Body of pancreas (tissue), 4 donors: ENCODE measurements at regions not wholly inside any gene's neighbourhood (a gene's known extent, or its start where the extent isn't known, plus 50 kb on each side); places are given as distances from the start of the nearest gene placed in this dataset.
"Not testable (repeated sequence)": the region's sequence is repeated elsewhere in the genome, so short reads cannot be mapped to it uniquely, and the experiment has no call there.

Source experiments
- ATAC-seq: fragments of 150-250 bp; one replicate; pipeline ENCODE4 v1.9.1; 2016
- DNase-seq, 4 donors: peaks; one replicate each; pipeline ENCODE4 v3.0.0-alpha.2; 2019
- H3K27ac ChIP-seq, 4 donors: fragments of 200-600 bp; sonication (generic); 1 replicate in 3 of 4; 2 replicates in 1 of 4; pipeline versions ENCODE4 v1.5.1 to v1.6.1; 2016 to 2019; ENCODE audit warnings: mild to moderate bottlenecking in 1 of 4, mixed read lengths in 1 of 4, moderate library complexity in 1 of 4
- H3K27me3 ChIP-seq, 2 donors: fragments of 200-600 bp; sonication (generic); one replicate each; pipeline ENCODE4 v1.6.0; 2016; ENCODE audit warnings: mild to moderate bottlenecking in 1 of 2
- H3K36me3 ChIP-seq, 2 donors: fragments of 200-600 bp; sonication (generic); replicated peaks in 1 of 2; 2 replicates each; pipeline ENCODE4 v1.5.1; 2016; ENCODE audit warnings: low read depth in 2 of 2; ENCODE audit not compliant: insufficient read depth in 1 of 2
- H3K4me1 ChIP-seq: fragments of 200-600 bp; sonication (generic); one replicate; pipeline ENCODE4 v1.6.0; 2016
- H3K4me3 ChIP-seq, 2 donors: fragments of 200-600 bp; sonication (generic); 1 replicate in 1 of 2; 2 replicates in 1 of 2; pipeline ENCODE4 v1.5.1; 2016 to 2019
- H3K9me3 ChIP-seq, 3 donors: fragments of 200-600 bp; sonication (generic); 1 replicate in 2 of 3; 2 replicates in 1 of 3; pipeline ENCODE4 v1.5.1; 2016
- CTCF ChIP-seq, 7 experiments: fragments of 450-650 bp in 4 of 7; fragments of 200-600 bp in 3 of 7; sonication (generic) in 3 of 7; IDR thresholded peaks; one replicate each; pipeline ENCODE4 v1.5.1; 2016 to 2019; ENCODE audit warnings: antibody characterized with exemption in 7 of 7
- POLR2A ChIP-seq, 3 donors: fragments of 450-650 bp; IDR thresholded peaks; one replicate each; pipeline ENCODE4 v1.6.1; 2016; ENCODE audit warnings: antibody characterized with exemption in 3 of 3, mild to moderate bottlenecking in 2 of 3
- WGBS, 2 donors: methylation state at CpG; one replicate each; pipeline ENCODE4 v1.1.5; 2017; 5-methylcytosine and 5-hydroxymethylcytosine counted together
- intact Hi-C: fragments of 100-400 bp; cut with DNase I; formaldehyde crosslinking; loops from one replicate; pipeline ENCODE4 v1.15.1; 2023

- DNase-seq (no peak), ATAC-seq (no peak)
- intact Hi-C loops: no loop called here
- WGBS, 2 donors: 35 to 51% methylated on average over 2 of the region's 2 CpGs
- Histone ChIP-seq H3K4me1 (peaks cover 6% of the 10 kb centered on the region), H3K27me3 (no peaks in the 10 kb centered on the region), H3K36me3 (no peaks in the 10 kb centered on the region), H3K27ac (no peak overlapping the region), H3K9me3 (no peaks in the 10 kb centered on the region), H3K4me3 (no peak overlapping the region)
- no peak for TF ChIP-seq POLR2A (IDR thresholded peaks at IDR 0.05)
- TF ChIP-seq CTCF (IDR thresholded peaks at IDR 0.05): no peak
Observed at GRCh38 chr7:113610572-113610971, 308.2 kb downstream of the PPP1R3A start.

GRCh38 chr7:113608782-113609181 is 310.0 kb downstream of the PPP1R3A start:
- ATAC-seq (no peak), DNase-seq (no peak)
- intact Hi-C loops: no loop called here
- 68 to 82% methylated on average over 1 of the region's 1 CpG for WGBS, 2 donors
- Histone ChIP-seq H3K27ac (no peak overlapping the region), H3K4me3 (no peak overlapping the region), H3K4me1 (peaks cover 6% of the 10 kb centered on the region), H3K9me3 (no peaks in the 10 kb centered on the region), H3K27me3 (no peaks in the 10 kb centered on the region), H3K36me3 (no peaks in the 10 kb centered on the region)
- TF ChIP-seq CTCF (IDR thresholded peaks at IDR 0.05) (no peak), POLR2A (IDR thresholded peaks at IDR 0.05) (no peak)

GRCh38 chr7:113606325-113606724 is 312.5 kb downstream of the PPP1R3A start:
- DNase-seq: no peak
- WGBS, 2 donors: 18 to 35% methylated on average over 3 of the region's 3 CpGs
- no peaks in the 10 kb centered on the region for H3K9me3 ChIP-seq
- intact Hi-C loops: no loop called here
- no peaks in the 10 kb centered on the region for H3K27me3 ChIP-seq
- H3K4me1 ChIP-seq: peaks cover 6% of the 10 kb centered on the region
- no peak for ATAC-seq
- no peak overlapping the region for H3K4me3 ChIP-seq
- H3K27ac ChIP-seq: no peak overlapping the region
- H3K36me3 ChIP-seq: no peaks in the 10 kb centered on the region
- TF ChIP-seq CTCF (IDR thresholded peaks at IDR 0.05) (no peak), POLR2A (IDR thresholded peaks at IDR 0.05) (no peak)

- H3K9me3 ChIP-seq, H3K4me1 ChIP-seq, H3K27ac ChIP-seq, H3K36me3 ChIP-seq, intact Hi-C loops, H3K4me3 ChIP-seq, DNase-seq, H3K27me3 ChIP-seq, ATAC-seq: not testable (repeated sequence)
- 67 to 68% methylated on average over 2 of the region's 2 CpGs for WGBS, 2 donors
Observed at GRCh38 chr7:113600428-113600827, 318.4 kb downstream of the PPP1R3A start.

GRCh38 chr7:113593455-113593854 is 325.4 kb downstream of the PPP1R3A start:
- 89 to 91% methylated on average over 25 to 28 of the region's 30 CpGs for WGBS, 2 donors
- H3K4me1 ChIP-seq, H3K27me3 ChIP-seq, H3K9me3 ChIP-seq, H3K36me3 ChIP-seq, H3K27ac ChIP-seq, intact Hi-C loops, H3K4me3 ChIP-seq, DNase-seq, ATAC-seq: not testable (repeated sequence)

GRCh38 chr7:113592924-113593323 is 325.9 kb downstream of the PPP1R3A start:
- H3K9me3 ChIP-seq, H3K4me3 ChIP-seq, H3K27ac ChIP-seq, intact Hi-C loops, DNase-seq, H3K4me1 ChIP-seq, H3K36me3 ChIP-seq, H3K27me3 ChIP-seq, ATAC-seq: not testable (repeated sequence)
- WGBS, 2 donors: 90 to 94% methylated on average over 7 of the region's 8 CpGs
